HEK293 (cell line): ENCODE measurements at regions not wholly inside any gene's neighbourhood (a gene's known extent, or its start where the extent isn't known, plus 50 kb on each side); places are given as distances from the start of the nearest gene placed in this dataset.

Experiments
- CTCF ChIA-PET: fragments of 350-600 bp; formaldehyde crosslinking; extraction: SDS; loops from one replicate; lab custom pipeline; 2021; ENCODE audit warnings: antibody characterized with exemption; lab: Yijun Ruan, JAX
- POLR2A ChIA-PET: fragments of 300-600 bp; formaldehyde crosslinking; extraction: SDS; loops from one replicate; lab custom pipeline; 2020; ENCODE audit warnings: antibody characterized with exemption, inconsistent platforms; lab: Yijun Ruan, JAX
- H3K27ac ChIP-seq: fragments of 200-500 bp; sonication (Bioruptor generic); 2 replicates; pipeline ENCODE4 v1.5.1; 2014; ENCODE audit warnings: low read depth, low read length, control low read depth, inconsistent platforms; ENCODE audit errors: extremely low read depth
- H3K36me3 ChIP-seq, 2 experiments: fragments of 200-500 bp in 1 of 2; sonication (Bioruptor generic) in 1 of 2; 1 replicate in 1 of 2; 2 replicates in 1 of 2; pipeline ENCODE4 v1.5.1; 2014 to 2017; ENCODE audit warnings: inconsistent platforms in 2 of 2, low read length in 2 of 2; ENCODE audit not compliant: control insufficient read depth in 2 of 2, insufficient read depth in 1 of 2
- H3K4me1 ChIP-seq: fragments of 200-500 bp; sonication (Bioruptor generic); 2 replicates; pipeline ENCODE4 v1.5.1; 2014; ENCODE audit warnings: mild to moderate bottlenecking, low read length, inconsistent platforms; ENCODE audit not compliant: control insufficient read depth, insufficient read depth
- H3K4me3 ChIP-seq: 2 replicates; pipeline ENCODE4 v1.5.1; 2011; ENCODE audit warnings: low read depth, mild to moderate bottlenecking, control low read depth, low read length, moderate library complexity
- H3K9me3 ChIP-seq: fragments of 200-500 bp; sonication (Bioruptor generic); 2 replicates; pipeline ENCODE4 v1.5.1; 2014; ENCODE audit warnings: low read depth, low read length, inconsistent platforms; ENCODE audit not compliant: control insufficient read depth, insufficient read depth
- ATF2 ChIP-seq: fragments of 450-650 bp; formaldehyde crosslinking; IDR thresholded peaks from 2 replicates; pipeline ENCODE4 v1.5.1; 2016; ENCODE audit warnings: missing biosample characterization, missing genetic modification characterization, low read depth
- BCL11A ChIP-seq: fragments of 450-650 bp; formaldehyde crosslinking; IDR thresholded peaks from 2 replicates; pipeline ENCODE4 v1.5.1; 2016; ENCODE audit warnings: low read depth, missing biosample characterization, missing genetic modification characterization
- BCL11B ChIP-seq: fragments of 450-650 bp; formaldehyde crosslinking; IDR thresholded peaks from 2 replicates; pipeline ENCODE4 v1.5.1; 2016; ENCODE audit warnings: low read depth, missing biosample characterization, missing genetic modification characterization
- FEZF1 ChIP-seq: fragments of 450-650 bp; formaldehyde crosslinking; IDR thresholded peaks from 2 replicates; pipeline ENCODE4 v1.5.1; 2016; ENCODE audit warnings: missing biosample characterization, missing genetic modification characterization
- GLIS1 ChIP-seq: fragments of 450-650 bp; formaldehyde crosslinking; IDR thresholded peaks from 2 replicates; pipeline ENCODE4 v1.5.1; 2016; ENCODE audit warnings: missing biosample characterization, missing genetic modification characterization
- KLF10 ChIP-seq: fragments of 450-650 bp; IDR thresholded peaks from 2 replicates; pipeline ENCODE4 v1.5.1; 2018; ENCODE audit warnings: missing biosample characterization, mild to moderate bottlenecking, missing genetic modification characterization
- ZBTB8A ChIP-seq: fragments of 450-650 bp; formaldehyde crosslinking; IDR thresholded peaks from 2 replicates; pipeline ENCODE4 v1.5.1; 2016; ENCODE audit warnings: missing biosample characterization, missing genetic modification characterization
- ZFHX2 ChIP-seq: fragments of 450-650 bp; formaldehyde crosslinking; conservative IDR thresholded peaks from 2 replicates; pipeline ENCODE4 v1.5.1; 2016; ENCODE audit warnings: missing biosample characterization, missing genetic modification characterization
- ZFP3 ChIP-seq: fragments of 450-650 bp; formaldehyde crosslinking; IDR thresholded peaks from 2 replicates; pipeline ENCODE4 v1.5.1; 2016; ENCODE audit warnings: low read depth, missing biosample characterization, missing genetic modification characterization
- ZFP37 ChIP-seq: fragments of 450-650 bp; formaldehyde crosslinking; IDR thresholded peaks from 2 replicates; pipeline ENCODE4 v1.5.1; 2016; ENCODE audit warnings: missing biosample characterization, missing genetic modification characterization
- ZNF133 ChIP-seq: fragments of 450-650 bp; formaldehyde crosslinking; IDR thresholded peaks from 2 replicates; pipeline ENCODE4 v1.5.1; 2016; ENCODE audit warnings: missing biosample characterization, missing genetic modification characterization
- ZNF148 ChIP-seq: fragments of 450-650 bp; formaldehyde crosslinking; IDR thresholded peaks from 2 replicates; pipeline ENCODE4 v1.5.0; 2017; ENCODE audit warnings: missing biosample characterization, missing genetic modification characterization, borderline replicate concordance
- ZNF214 ChIP-seq: fragments of 450-650 bp; formaldehyde crosslinking; IDR thresholded peaks from 2 replicates; pipeline ENCODE4 v1.5.1; 2017; ENCODE audit warnings: missing biosample characterization, mild to moderate bottlenecking, missing genetic modification characterization, borderline replicate concordance
- ZNF292 ChIP-seq: fragments of 450-650 bp; formaldehyde crosslinking; IDR thresholded peaks from 2 replicates; pipeline ENCODE4 v1.5.1; 2016; ENCODE audit warnings: low read depth, missing biosample characterization, missing genetic modification characterization, borderline replicate concordance
- ZNF37A ChIP-seq: fragments of 450-650 bp; IDR thresholded peaks from 2 replicates; pipeline ENCODE4 v1.5.1; 2018; ENCODE audit warnings: missing biosample characterization, missing genetic modification characterization
- ZNF394 ChIP-seq: fragments of 450-650 bp; formaldehyde crosslinking; IDR thresholded peaks from 2 replicates; pipeline ENCODE4 v1.5.1; 2016; ENCODE audit warnings: missing biosample characterization, missing genetic modification characterization, mild to moderate bottlenecking, moderate library complexity, borderline replicate concordance
- ZNF529 ChIP-seq: fragments of 450-650 bp; formaldehyde crosslinking; IDR thresholded peaks from 2 replicates; pipeline ENCODE4 v1.5.1; 2017; ENCODE audit warnings: missing genetic modification characterization, missing biosample characterization; ENCODE audit not compliant: insufficient replicate concordance
- ZNF558 ChIP-seq: fragments of 450-650 bp; formaldehyde crosslinking; IDR thresholded peaks from 2 replicates; pipeline ENCODE4 v1.5.1; 2016; ENCODE audit warnings: missing biosample characterization, missing genetic modification characterization
- ZNF626 ChIP-seq: fragments of 450-650 bp; sonication (Bioruptor Pico); formaldehyde crosslinking; IDR thresholded peaks from 2 replicates; pipeline ENCODE4 v1.5.1; 2018; ENCODE audit warnings: missing biosample characterization, missing genetic modification characterization, inconsistent platforms
- ZNF677 ChIP-seq: fragments of 450-650 bp; IDR thresholded peaks from 2 replicates; pipeline ENCODE4 v1.5.0; 2018; ENCODE audit warnings: missing biosample characterization, mild to moderate bottlenecking, missing genetic modification characterization, moderate library complexity
- ZNF747 ChIP-seq: fragments of 450-650 bp; formaldehyde crosslinking; IDR thresholded peaks from 2 replicates; pipeline ENCODE4 v1.5.1; 2016; ENCODE audit warnings: missing biosample characterization, missing genetic modification characterization
- ZNF776 ChIP-seq: fragments of 450-650 bp; formaldehyde crosslinking; IDR thresholded peaks from 2 replicates; pipeline ENCODE4 v1.5.0; 2017; ENCODE audit warnings: missing biosample characterization, missing genetic modification characterization, borderline replicate concordance
- ZNF830 ChIP-seq: fragments of 450-650 bp; IDR thresholded peaks from 2 replicates; pipeline ENCODE4 v1.5.0; 2018; ENCODE audit warnings: missing biosample characterization, missing genetic modification characterization, low read depth, mild to moderate bottlenecking, moderate library complexity
- TF ChIP-seq, protein P1 (sequence below): fragments of 450-650 bp; formaldehyde crosslinking; IDR thresholded peaks from 2 replicates; pipeline ENCODE4 v1.5.1; 2016; ENCODE audit warnings: missing biosample characterization, missing genetic modification characterization
- TF ChIP-seq, protein P2 (sequence below): fragments of 450-650 bp; formaldehyde crosslinking; IDR thresholded peaks from 2 replicates; pipeline ENCODE4 v1.5.1; 2016; ENCODE audit warnings: missing biosample characterization, missing genetic modification characterization, borderline replicate concordance

- H3K27ac ChIP-seq = no peak overlapping the region
- TF ChIP-seq ZNF677 (tag by site-specific recombination) (no peak), ZNF747 (no peak), ZFP3 (tag by site-specific recombination) (no peak), BCL11B (tag by site-specific recombination) (no peak), ZNF214 (tag by site-specific recombination) (no peak), ZNF529 (no peak)
- TF ChIP-seq, protein P1, sequence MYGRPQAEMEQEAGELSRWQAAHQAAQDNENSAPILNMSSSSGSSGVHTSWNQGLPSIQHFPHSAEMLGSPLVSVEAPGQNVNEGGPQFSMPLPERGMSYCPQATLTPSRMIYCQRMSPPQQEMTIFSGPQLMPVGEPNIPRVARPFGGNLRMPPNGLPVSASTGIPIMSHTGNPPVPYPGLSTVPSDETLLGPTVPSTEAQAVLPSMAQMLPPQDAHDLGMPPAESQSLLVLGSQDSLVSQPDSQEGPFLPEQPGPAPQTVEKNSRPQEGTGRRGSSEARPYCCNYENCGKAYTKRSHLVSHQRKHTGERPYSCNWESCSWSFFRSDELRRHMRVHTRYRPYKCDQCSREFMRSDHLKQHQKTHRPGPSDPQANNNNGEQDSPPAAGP (tag by site-specific recombination) = no peak
- H3K4me1 ChIP-seq = peaks cover 2% of the 10 kb centered on the region
- H3K4me3 ChIP-seq = no peak overlapping the region
- CTCF ChIA-PET = interaction anchor here (1.2 to 1.4 kb wide), 2 partner anchors 18 to 86 kb away, joined by 4 read pairs; partner anchors contain the start of gene ERCC4
- H3K9me3 ChIP-seq = no peaks in the 10 kb centered on the region
- H3K36me3 ChIP-seq = no peaks in the 10 kb centered on the region
- POLR2A ChIA-PET = interaction anchor here (1.8 kb wide), 1 partner anchor 85 kb away, joined by 6 read pairs; the partner anchor contains the start of gene ERCC4
These were observed 65.8 kb upstream of the MRTFB start for GRCh38 chr16:14005335-14005734.

- Histone ChIP-seq H3K36me3 (no peaks in the 10 kb centered on the region), H3K27ac (no peak overlapping the region), H3K4me1 (peaks cover 2% of the 10 kb centered on the region), H3K9me3 (no peaks in the 10 kb centered on the region), H3K4me3 (no peak overlapping the region)
- CTCF ChIA-PET = interaction anchor here (1.8 kb wide), 1 partner anchor 88 kb away, joined by 11 read pairs; the partner anchor contains the start of gene ERCC4
- POLR2A ChIA-PET = no interaction called here
- TF ChIP-seq ZNF37A = no peak
- no peak for TF ChIP-seq ZFHX2
- TF ChIP-seq, protein P2, sequence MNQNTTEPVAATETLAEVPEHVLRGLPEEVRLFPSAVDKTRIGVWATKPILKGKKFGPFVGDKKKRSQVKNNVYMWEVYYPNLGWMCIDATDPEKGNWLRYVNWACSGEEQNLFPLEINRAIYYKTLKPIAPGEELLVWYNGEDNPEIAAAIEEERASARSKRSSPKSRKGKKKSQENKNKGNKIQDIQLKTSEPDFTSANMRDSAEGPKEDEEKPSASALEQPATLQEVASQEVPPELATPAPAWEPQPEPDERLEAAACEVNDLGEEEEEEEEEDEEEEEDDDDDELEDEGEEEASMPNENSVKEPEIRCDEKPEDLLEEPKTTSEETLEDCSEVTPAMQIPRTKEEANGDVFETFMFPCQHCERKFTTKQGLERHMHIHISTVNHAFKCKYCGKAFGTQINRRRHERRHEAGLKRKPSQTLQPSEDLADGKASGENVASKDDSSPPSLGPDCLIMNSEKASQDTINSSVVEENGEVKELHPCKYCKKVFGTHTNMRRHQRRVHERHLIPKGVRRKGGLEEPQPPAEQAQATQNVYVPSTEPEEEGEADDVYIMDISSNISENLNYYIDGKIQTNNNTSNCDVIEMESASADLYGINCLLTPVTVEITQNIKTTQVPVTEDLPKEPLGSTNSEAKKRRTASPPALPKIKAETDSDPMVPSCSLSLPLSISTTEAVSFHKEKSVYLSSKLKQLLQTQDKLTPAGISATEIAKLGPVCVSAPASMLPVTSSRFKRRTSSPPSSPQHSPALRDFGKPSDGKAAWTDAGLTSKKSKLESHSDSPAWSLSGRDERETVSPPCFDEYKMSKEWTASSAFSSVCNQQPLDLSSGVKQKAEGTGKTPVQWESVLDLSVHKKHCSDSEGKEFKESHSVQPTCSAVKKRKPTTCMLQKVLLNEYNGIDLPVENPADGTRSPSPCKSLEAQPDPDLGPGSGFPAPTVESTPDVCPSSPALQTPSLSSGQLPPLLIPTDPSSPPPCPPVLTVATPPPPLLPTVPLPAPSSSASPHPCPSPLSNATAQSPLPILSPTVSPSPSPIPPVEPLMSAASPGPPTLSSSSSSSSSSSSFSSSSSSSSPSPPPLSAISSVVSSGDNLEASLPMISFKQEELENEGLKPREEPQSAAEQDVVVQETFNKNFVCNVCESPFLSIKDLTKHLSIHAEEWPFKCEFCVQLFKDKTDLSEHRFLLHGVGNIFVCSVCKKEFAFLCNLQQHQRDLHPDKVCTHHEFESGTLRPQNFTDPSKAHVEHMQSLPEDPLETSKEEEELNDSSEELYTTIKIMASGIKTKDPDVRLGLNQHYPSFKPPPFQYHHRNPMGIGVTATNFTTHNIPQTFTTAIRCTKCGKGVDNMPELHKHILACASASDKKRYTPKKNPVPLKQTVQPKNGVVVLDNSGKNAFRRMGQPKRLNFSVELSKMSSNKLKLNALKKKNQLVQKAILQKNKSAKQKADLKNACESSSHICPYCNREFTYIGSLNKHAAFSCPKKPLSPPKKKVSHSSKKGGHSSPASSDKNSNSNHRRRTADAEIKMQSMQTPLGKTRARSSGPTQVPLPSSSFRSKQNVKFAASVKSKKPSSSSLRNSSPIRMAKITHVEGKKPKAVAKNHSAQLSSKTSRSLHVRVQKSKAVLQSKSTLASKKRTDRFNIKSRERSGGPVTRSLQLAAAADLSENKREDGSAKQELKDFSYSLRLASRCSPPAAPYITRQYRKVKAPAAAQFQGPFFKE = no peak
- no peak for TF ChIP-seq ZBTB8A (tag by site-specific recombination)
- TF ChIP-seq ZNF558 (tag by site-specific recombination) = no peak
- TF ChIP-seq ZNF133 = no peak
- no peak for TF ChIP-seq ATF2 (tag by site-specific recombination)
- no peak for TF ChIP-seq BCL11A (tag by site-specific recombination)
- TF ChIP-seq GLIS1 (tag by site-specific recombination) = peak; percentile 36; the same call in 1 of the 2 replicates
- 0 out of 2 replicates have a peak, but pooled peaks have one; percentile 26 for TF ChIP-seq ZNF394
- TF ChIP-seq ZNF292 (tag by site-specific recombination) = no peak
- TF ChIP-seq ZNF626 (tag by site-specific recombination) = no peak
- TF ChIP-seq ZNF148 = no peak
- TF ChIP-seq ZFP37 (tag by site-specific recombination) = no peak
- no peak for TF ChIP-seq ZNF776 (tag by site-specific recombination)
- TF ChIP-seq KLF10 (tag by site-specific recombination) = no peak
- TF ChIP-seq FEZF1 (tag by site-specific recombination) = peak; percentile 46; the same call in 1 of the 2 replicates
- no peak for TF ChIP-seq ZNF830
These were observed 63.7 kb upstream of the MRTFB start for GRCh38 chr16:14007450-14007849.
